DOHH2 (cell line): ENCODE measurements at regions not wholly inside any gene's neighbourhood (a gene's known extent, or its start where the extent isn't known, plus 50 kb on each side); places are given as distances from the start of the nearest gene placed in this dataset.

Experiments
- CTCF ChIP-seq: fragments of 200-600 bp; sonication (generic); IDR thresholded peaks from one replicate; pipeline ENCODE4 v1.5.1; 2014; ENCODE audit warnings: antibody characterized with exemption, mild to moderate bottlenecking, low read depth, low read length; ENCODE audit not compliant: poor library complexity, severe bottlenecking
- EZH2phosphoT487 ChIP-seq: fragments of 200-600 bp; sonication (generic); IDR thresholded peaks from 2 replicates; pipeline ENCODE4 v1.6.1; 2017; ENCODE audit warnings: borderline replicate concordance, mild to moderate bottlenecking, antibody characterized with exemption, low read length, moderate library complexity, mixed read lengths

GRCh38 chr5:32523625-32524024 lies 61.7 kb upstream of the SUB1 start:
- no peak for TF ChIP-seq CTCF
- TF ChIP-seq EZH2phosphoT487 = no peak
